GM13977 (cell line): ENCODE measurements at regions not wholly inside any gene's neighbourhood (a gene's known extent, or its start where the extent isn't known, plus 50 kb on each side); places are given as distances from the start of the nearest gene placed in this dataset.

Source experiments
- DNase-seq: peaks from one replicate; pipeline ENCODE4 v3.0.0; 2012; ENCODE audit warnings: low spot score
- in situ Hi-C: fragments of 300-500 bp; cut with MboI; formaldehyde crosslinking; loops from one replicate; pipeline ENCODE4 v1.12.0; 2022; ENCODE audit warnings: low sequenced_read_pairs, low pct_unique_long_range_greater_than_20kb, mixed read lengths, inconsistent platforms; ENCODE audit not compliant: unreplicated experiment
- TF ChIP-seq, protein P1 (sequence below): IDR thresholded peaks from 2 replicates; pipeline ENCODE4 v1.5.1; 2012; ENCODE audit warnings: mild to moderate bottlenecking, control low read depth; ENCODE audit not compliant: insufficient read depth; ENCODE audit errors: extremely low read depth, missing control alignments

DNA sequence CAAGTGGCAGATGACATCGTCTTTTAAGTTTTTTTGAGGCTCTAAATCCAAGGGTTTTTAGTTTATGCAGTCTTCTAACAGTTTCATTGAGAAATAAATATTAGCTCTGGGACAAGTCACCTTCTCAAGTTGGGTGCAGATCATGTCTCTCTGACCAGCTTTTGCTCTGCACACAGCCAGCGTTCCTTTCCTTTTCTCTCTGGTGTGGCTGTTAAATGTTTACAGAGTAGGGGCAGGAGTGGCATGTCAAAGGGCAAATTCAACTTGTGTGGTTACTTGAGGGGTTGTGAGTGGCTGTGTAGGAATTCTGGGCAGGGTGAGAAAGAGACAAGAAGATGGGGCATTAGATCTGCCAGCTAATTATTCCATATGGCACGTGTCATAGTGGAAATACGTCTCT lies 187.5 kb upstream of the HMHB1 start:
- in situ Hi-C loops, result no loop called here
- DNase-seq, result no peak
- TF ChIP-seq, protein P1, sequence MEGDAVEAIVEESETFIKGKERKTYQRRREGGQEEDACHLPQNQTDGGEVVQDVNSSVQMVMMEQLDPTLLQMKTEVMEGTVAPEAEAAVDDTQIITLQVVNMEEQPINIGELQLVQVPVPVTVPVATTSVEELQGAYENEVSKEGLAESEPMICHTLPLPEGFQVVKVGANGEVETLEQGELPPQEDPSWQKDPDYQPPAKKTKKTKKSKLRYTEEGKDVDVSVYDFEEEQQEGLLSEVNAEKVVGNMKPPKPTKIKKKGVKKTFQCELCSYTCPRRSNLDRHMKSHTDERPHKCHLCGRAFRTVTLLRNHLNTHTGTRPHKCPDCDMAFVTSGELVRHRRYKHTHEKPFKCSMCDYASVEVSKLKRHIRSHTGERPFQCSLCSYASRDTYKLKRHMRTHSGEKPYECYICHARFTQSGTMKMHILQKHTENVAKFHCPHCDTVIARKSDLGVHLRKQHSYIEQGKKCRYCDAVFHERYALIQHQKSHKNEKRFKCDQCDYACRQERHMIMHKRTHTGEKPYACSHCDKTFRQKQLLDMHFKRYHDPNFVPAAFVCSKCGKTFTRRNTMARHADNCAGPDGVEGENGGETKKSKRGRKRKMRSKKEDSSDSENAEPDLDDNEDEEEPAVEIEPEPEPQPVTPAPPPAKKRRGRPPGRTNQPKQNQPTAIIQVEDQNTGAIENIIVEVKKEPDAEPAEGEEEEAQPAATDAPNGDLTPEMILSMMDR, result no peak

DNA sequence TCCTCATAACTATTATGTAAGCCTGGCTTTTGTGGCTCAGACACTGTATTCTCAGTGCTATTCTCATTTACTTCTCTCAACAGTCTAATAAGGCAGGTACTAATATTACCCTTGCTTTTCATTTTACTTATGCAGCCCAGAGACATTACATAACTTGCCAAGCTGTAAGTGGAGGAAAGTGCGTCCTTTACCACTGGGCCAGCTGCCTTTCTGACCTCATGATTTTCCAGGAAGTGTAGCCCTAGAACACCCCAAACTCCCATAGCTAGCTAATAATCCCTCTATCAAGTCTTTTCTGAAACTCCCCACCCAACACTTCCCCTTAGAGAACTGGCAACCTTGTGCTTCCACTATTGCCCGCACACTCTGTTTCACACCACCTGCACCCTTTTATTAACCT lies 192.9 kb upstream of the HMHB1 start:
- in situ Hi-C loops, result no loop called here
- TF ChIP-seq, protein P1, result no peak
- no peak for DNase-seq

DNA sequence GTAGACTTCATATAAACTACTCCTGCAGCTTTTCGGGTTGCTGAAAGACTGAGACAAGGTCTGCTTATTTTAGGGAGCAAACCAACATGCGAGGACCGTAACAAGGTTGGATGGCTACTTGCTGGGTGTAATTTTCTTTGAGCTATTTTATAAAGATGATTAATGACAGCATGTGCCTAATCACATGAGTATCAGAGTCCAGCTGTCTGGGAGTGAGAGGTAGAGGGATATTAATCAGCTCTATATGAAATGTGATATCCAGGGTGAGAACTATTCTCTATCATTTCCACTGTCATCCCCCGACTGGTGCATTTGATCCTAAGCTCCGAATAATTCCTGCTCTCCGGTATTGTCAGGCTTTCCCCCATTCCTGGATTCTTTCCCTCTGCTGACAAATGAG lies 193.8 kb upstream of the HMHB1 start:
- TF ChIP-seq, protein P1, result no peak
- no peak for DNase-seq
- in situ Hi-C loops, result no loop called here

DNA sequence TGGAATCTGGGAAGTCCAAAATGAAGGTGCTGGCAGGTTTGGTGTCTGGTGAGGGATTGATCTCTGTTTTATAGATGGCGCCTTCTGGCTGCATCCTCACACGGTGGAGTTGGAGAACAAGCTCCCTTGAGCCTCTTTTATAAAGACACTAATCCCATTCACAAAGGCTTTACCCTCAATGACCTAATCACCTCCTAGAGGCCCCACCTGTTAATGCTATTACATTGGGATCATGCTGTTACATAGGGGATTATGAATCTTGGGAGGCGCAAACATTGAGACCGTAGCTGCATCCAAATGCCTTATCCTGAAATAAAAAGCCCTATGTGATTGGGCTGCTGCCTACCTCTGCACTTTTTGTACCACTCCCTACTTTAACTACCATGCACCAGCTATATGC lies 197.1 kb upstream of the HMHB1 start:
- no peak for DNase-seq
- TF ChIP-seq, protein P1, result no peak
- in situ Hi-C loops, result no loop called here

DNA sequence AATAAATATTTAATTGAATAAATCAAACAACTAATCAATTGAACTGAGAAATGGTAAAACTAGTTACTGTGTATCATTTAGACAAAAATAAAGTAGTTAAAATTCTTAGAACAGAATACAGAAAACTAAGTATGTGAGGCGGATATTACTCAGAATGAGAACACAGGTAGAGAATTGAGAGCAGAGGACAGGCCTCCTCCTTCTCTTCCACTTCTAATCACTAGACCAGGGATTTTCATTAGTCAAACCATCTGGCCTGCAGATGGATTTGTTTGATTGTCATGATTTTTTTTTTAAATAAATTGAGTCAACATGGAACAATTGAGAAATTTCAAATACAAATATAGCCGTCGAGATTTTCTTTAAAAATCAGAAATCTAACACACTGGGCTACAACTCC lies 198.6 kb upstream of the HMHB1 start:
- in situ Hi-C loops, result no loop called here
- TF ChIP-seq, protein P1, result no peak
- no peak for DNase-seq

DNA sequence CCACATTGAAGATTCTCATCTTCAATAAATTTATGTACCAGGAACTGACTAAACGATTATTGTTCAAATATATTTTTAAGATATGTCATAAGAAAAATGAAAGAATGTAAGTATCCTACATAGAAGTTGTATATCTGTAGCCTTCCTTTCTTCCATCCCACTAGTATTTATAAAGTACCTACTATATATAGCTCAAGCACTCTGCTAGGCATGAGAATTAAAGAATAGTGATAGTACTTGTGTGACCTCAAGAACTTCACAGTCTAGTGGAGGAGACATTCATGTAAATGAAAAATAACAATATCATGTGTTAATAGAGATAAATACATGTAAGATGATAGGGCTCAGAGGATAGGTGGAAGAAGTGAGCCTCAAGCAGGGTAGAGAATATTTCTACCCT lies 201.0 kb upstream of the HMHB1 start:
- TF ChIP-seq, protein P1, result no peak
- no peak for DNase-seq
- in situ Hi-C loops, result no loop called here

DNA sequence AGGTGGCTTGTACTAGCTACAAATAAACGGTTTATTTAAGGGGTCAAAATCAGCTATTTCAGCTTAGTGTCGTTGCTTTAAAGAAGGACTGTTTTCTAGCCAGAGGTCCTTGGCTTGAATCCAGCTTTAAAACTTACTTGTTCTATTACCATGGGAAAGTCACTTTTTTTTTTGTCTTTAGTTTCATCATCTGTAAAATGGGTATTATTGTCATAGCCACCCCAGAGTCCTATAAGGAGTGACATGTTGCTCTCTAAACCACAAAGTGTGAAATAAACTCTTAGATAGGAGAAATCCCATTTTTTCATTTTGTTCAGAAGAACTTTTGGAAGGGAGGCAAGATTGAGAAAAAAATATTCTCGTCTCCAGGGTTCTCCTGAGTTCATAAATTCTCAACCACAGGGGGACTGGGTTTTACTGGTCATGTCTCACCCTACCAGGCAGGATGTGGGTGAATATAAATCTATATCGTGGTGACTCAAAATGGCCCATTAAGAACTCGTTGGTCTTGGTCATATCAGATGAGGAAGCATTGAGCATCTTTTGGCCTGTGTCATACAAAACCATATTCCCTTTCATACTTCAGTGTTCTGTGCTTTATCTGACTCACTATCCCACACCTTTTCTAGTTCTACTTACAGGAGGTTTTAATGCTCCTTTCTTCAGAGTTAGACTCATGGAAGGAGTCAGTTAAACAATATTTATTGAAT lies 202.7 kb upstream of the NR3C1 start:
- DNase-seq, result peak; percentile 54
- TF ChIP-seq, protein P1, result no peak
- in situ Hi-C loops, result no loop called here
